Neural progenitor cell (in vitro differentiated cells): ENCODE measurements at regions not wholly inside any gene's neighbourhood (a gene's known extent, or its start where the extent isn't known, plus 50 kb on each side); places are given as distances from the start of the nearest gene placed in this dataset.

Experiments
- EZH2 ChIP-seq: fragments of 200-600 bp; sonication (generic); IDR thresholded peaks from 2 replicates; pipeline ENCODE4 v1.6.1; 2017; ENCODE audit warnings: antibody characterized with exemption, mild to moderate bottlenecking, moderate library complexity
- EZH2phosphoT487 ChIP-seq: fragments of 200-600 bp; sonication (generic); IDR thresholded peaks from 2 replicates; pipeline ENCODE4 v1.6.1; 2017; ENCODE audit warnings: antibody characterized with exemption
- TF ChIP-seq, protein P1 (sequence below): fragments of 200-600 bp; sonication (generic); IDR thresholded peaks from 2 replicates; pipeline ENCODE4 v1.5.1; 2017; ENCODE audit warnings: antibody characterized with exemption, mild to moderate bottlenecking

DNA sequence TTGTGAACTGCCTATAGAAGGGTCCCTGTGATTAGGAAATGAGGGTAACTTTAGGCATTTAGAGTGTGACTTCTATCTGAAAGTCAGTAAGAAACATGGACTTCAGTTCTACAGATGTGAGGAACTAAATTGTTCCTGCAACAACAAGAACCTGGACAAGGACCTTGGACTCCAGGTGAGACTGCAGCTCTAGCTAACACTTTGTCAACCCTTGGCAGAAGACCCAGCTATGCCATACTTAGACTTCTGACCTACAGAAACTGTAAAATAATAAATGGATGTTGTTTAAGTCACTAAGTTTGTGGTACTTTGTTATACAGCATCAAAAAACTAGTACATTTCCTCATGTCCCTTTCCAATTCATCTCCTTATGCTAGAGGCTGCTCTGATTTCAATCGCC lies 580.8 kb downstream of the IQCM start:
- TF ChIP-seq EZH2 (no peak), EZH2phosphoT487 (no peak)
- TF ChIP-seq, protein P1, sequence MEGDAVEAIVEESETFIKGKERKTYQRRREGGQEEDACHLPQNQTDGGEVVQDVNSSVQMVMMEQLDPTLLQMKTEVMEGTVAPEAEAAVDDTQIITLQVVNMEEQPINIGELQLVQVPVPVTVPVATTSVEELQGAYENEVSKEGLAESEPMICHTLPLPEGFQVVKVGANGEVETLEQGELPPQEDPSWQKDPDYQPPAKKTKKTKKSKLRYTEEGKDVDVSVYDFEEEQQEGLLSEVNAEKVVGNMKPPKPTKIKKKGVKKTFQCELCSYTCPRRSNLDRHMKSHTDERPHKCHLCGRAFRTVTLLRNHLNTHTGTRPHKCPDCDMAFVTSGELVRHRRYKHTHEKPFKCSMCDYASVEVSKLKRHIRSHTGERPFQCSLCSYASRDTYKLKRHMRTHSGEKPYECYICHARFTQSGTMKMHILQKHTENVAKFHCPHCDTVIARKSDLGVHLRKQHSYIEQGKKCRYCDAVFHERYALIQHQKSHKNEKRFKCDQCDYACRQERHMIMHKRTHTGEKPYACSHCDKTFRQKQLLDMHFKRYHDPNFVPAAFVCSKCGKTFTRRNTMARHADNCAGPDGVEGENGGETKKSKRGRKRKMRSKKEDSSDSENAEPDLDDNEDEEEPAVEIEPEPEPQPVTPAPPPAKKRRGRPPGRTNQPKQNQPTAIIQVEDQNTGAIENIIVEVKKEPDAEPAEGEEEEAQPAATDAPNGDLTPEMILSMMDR = no peak
